ENCODE measurements at regions not wholly inside any gene's neighbourhood (a gene's known extent, or its start where the extent isn't known, plus 50 kb on each side); places are given as distances from the start of the nearest gene placed in this dataset.

GRCh38 chr6:97443408-97444080, 160.5 kb upstream of the MMS22L start (continued):
- TF ChIP-seq CHD7 (IDR thresholded peaks at IDR 0.05; ENCODE audit: insufficient replicate concordance, low read length) (no peak), NANOG (IDR thresholded peaks at IDR 0.05; ENCODE audit: insufficient read depth, low read depth, low read length, poor library complexity, severe bottlenecking) (no peak), JUN (IDR thresholded peaks at IDR 0.05; ENCODE audit: low read depth, low read length) (no peak), YY1 (IDR thresholded peaks at IDR 0.05; ENCODE audit: low read depth, low read length) (no peak), POLR2A (IDR thresholded peaks at IDR 0.05; ENCODE audit: control extremely low read depth in 1 of 2, low read depth in 2 of 2, low read length in 2 of 2) (no peak), EP300 (IDR thresholded peaks at IDR 0.05; ENCODE audit: borderline replicate concordance in 1 of 2, low read depth in 2 of 2, low read length in 2 of 2) (no peak), GABPA (IDR thresholded peaks at IDR 0.05; ENCODE audit: borderline replicate concordance, insufficient read depth, low read length) (no peak), RBBP5 (IDR thresholded peaks at IDR 0.05; ENCODE audit: borderline replicate concordance, low read depth, low read length) (no peak), ATF2 (IDR thresholded peaks at IDR 0.05; ENCODE audit: low read length) (no peak)
